ENCODE measurements at regions not wholly inside any gene's neighbourhood (a gene's known extent, or its start where the extent isn't known, plus 50 kb on each side); places are given as distances from the start of the nearest gene placed in this dataset.

GRCh38 chr12:38138225-38139221, 178.1 kb upstream of the ALG10B start:
- DNase-seq (ENCODE audit: low read depth in 2 of 2), result peak; percentile 15 to 16

- no peak for DNase-seq (ENCODE audit: low read depth in 2 of 2)
Observed at GRCh38 chr12:38139456-38139855, 177.1 kb upstream of the ALG10B start.

GRCh38 chr12:38141239-38141638, 175.3 kb upstream of the ALG10B start:
- no peak for DNase-seq (ENCODE audit: low read depth in 2 of 2)

GRCh38 chr12:38141861-38142260, 174.7 kb upstream of the ALG10B start:
- DNase-seq (ENCODE audit: low read depth in 2 of 2), result no peak

GRCh38 chr12:38142974-38143373, 173.6 kb upstream of the ALG10B start:
- no peak for DNase-seq (ENCODE audit: low read depth in 2 of 2)

GRCh38 chr12:38144049-38144448, 172.5 kb upstream of the ALG10B start:
- no peak for DNase-seq (ENCODE audit: low read depth in 2 of 2)

- no peak for DNase-seq (ENCODE audit: low read depth in 2 of 2)
Observed at GRCh38 chr12:38144601-38145436, 171.8 kb upstream of the ALG10B start.

GRCh38 chr12:38149395-38150073, 167.0 kb upstream of the ALG10B start:
- DNase-seq (ENCODE audit: low read depth in 2 of 2), result no peak

- DNase-seq (ENCODE audit: low read depth in 2 of 2), result no peak
Observed at GRCh38 chr12:38151991-38152700, 164.4 kb upstream of the ALG10B start.

- DNase-seq (ENCODE audit: low read depth in 2 of 2), result no peak
Observed at GRCh38 chr12:38152816-38153736, 163.5 kb upstream of the ALG10B start.

- DNase-seq (ENCODE audit: low read depth in 2 of 2), result no peak
Observed at GRCh38 chr12:38153737-38154061, 162.9 kb upstream of the ALG10B start.

GRCh38 chr12:38154096-38155019, 162.2 kb upstream of the ALG10B start:
- DNase-seq (ENCODE audit: low read depth in 2 of 2), result no peak

- no peak for DNase-seq (ENCODE audit: low read depth in 2 of 2)
Observed at GRCh38 chr12:38155020-38155395, 161.6 kb upstream of the ALG10B start.

- DNase-seq (ENCODE audit: low read depth in 2 of 2), result no peak
Observed at GRCh38 chr12:38155526-38156496, 160.8 kb upstream of the ALG10B start.

- DNase-seq (ENCODE audit: low read depth in 2 of 2), result no peak
Observed at GRCh38 chr12:38156497-38157245, 159.9 kb upstream of the ALG10B start.

- DNase-seq (ENCODE audit: low read depth in 2 of 2), result no peak
Observed at GRCh38 chr12:38157274-38157932, 159.2 kb upstream of the ALG10B start.

- DNase-seq (ENCODE audit: low read depth in 2 of 2), result no peak
Observed at GRCh38 chr12:38157933-38158401, 158.6 kb upstream of the ALG10B start.
